ENCODE measurements at regions not wholly inside any gene's neighbourhood (a gene's known extent, or its start where the extent isn't known, plus 50 kb on each side); places are given as distances from the start of the nearest gene placed in this dataset.

DNA sequence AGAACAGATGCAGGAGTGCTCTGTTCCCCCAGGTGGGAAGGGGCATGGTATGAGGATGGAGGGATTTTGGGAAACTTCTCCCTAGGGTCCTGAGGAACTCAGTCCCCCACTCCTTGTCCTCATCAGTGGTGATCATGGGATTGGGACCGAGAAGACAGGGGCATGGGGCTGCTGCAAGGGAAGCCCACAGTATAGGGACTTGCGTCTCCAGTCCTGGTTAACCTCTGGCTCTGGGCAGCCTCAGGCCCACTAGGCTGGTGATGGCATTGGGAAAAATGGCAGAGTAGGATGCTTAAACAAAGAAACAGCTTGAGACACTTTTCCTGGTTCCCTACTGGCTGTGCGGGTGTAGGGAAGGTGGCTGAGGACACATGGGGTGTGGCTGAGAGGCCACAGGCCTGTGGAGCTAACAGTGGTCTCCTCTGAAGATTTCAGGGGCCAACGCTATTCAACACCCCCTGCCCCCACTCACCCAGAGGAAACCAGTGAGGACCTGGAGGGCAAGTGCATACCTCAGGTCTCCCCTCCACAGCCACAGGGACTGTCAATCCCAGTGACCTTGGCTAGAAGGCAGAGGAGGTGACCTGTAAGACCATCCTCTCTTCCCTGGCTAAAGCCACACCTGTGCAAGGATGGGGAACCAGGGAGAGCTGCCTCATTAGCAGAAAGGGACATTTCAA, 261.3 kb downstream of the CCSER2 start:
- BruUV-seq (replicated peaks), result no TSS peak
- no peaks in the 10 kb centered on the region for H4K20me1 ChIP-seq (ENCODE audit: insufficient read depth, low read length)
- H3K4ac ChIP-seq (ENCODE audit: low read depth, low read length), result no peak overlapping the region
- no peaks in the 10 kb centered on the region for H3K9me3 ChIP-seq (ENCODE audit: control insufficient read depth, insufficient read depth, low read length)
- no peaks in the 10 kb centered on the region for H3K27me3 ChIP-seq (ENCODE audit: control insufficient read depth, insufficient read depth, low read length)
- no peak overlapping the region for H3K56ac ChIP-seq (ENCODE audit: extremely low read depth, insufficient read depth, low read length)
- H2AFZ ChIP-seq (replicated peaks; ENCODE audit: low read length, poor library complexity), result no peak overlapping the region
- TF ChIP-seq, protein P1, sequence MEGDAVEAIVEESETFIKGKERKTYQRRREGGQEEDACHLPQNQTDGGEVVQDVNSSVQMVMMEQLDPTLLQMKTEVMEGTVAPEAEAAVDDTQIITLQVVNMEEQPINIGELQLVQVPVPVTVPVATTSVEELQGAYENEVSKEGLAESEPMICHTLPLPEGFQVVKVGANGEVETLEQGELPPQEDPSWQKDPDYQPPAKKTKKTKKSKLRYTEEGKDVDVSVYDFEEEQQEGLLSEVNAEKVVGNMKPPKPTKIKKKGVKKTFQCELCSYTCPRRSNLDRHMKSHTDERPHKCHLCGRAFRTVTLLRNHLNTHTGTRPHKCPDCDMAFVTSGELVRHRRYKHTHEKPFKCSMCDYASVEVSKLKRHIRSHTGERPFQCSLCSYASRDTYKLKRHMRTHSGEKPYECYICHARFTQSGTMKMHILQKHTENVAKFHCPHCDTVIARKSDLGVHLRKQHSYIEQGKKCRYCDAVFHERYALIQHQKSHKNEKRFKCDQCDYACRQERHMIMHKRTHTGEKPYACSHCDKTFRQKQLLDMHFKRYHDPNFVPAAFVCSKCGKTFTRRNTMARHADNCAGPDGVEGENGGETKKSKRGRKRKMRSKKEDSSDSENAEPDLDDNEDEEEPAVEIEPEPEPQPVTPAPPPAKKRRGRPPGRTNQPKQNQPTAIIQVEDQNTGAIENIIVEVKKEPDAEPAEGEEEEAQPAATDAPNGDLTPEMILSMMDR (conservative IDR thresholded peaks at IDR 0.05; ENCODE audit: low read depth, low read length), result no peak
- TF ChIP-seq, protein P2, sequence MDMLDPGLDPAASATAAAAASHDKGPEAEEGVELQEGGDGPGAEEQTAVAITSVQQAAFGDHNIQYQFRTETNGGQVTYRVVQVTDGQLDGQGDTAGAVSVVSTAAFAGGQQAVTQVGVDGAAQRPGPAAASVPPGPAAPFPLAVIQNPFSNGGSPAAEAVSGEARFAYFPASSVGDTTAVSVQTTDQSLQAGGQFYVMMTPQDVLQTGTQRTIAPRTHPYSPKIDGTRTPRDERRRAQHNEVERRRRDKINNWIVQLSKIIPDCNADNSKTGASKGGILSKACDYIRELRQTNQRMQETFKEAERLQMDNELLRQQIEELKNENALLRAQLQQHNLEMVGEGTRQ (IDR thresholded peaks at IDR 0.05; ENCODE audit: low read depth, low read length), result no peak
- TF ChIP-seq RCOR1 (IDR thresholded peaks at IDR 0.05; ENCODE audit: insufficient replicate concordance, low read length) (no peak), MAFK (IDR thresholded peaks at IDR 0.05; ENCODE audit: low read depth, low read length) (no peak), CHD1 (IDR thresholded peaks at IDR 0.05; ENCODE audit: low read depth, low read length) (no peak), NFE2L2 (IDR thresholded peaks at IDR 0.05; ENCODE audit: low read depth, low read length) (no peak), SMC3 (IDR thresholded peaks at IDR 0.05; ENCODE audit: low read depth, low read length) (no peak), MAZ (IDR thresholded peaks at IDR 0.05; ENCODE audit: borderline replicate concordance, low read depth, low read length) (no peak), POLR2A (IDR thresholded peaks at IDR 0.05; ENCODE audit: low read depth, low read length) (no peak)
- TF ChIP-seq, protein P3, sequence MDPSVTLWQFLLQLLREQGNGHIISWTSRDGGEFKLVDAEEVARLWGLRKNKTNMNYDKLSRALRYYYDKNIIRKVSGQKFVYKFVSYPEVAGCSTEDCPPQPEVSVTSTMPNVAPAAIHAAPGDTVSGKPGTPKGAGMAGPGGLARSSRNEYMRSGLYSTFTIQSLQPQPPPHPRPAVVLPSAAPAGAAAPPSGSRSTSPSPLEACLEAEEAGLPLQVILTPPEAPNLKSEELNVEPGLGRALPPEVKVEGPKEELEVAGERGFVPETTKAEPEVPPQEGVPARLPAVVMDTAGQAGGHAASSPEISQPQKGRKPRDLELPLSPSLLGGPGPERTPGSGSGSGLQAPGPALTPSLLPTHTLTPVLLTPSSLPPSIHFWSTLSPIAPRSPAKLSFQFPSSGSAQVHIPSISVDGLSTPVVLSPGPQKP (IDR thresholded peaks at IDR 0.05; ENCODE audit: borderline replicate concordance, low read depth, low read length), result no peak
- H3K9ac ChIP-seq (ENCODE audit: low read depth, low read length), result no peak overlapping the region
- no peak for ATAC-seq (ENCODE audit: low read depth)
- no peak overlapping the region for H2BK5ac ChIP-seq (ENCODE audit: low read depth, low read length, poor library complexity, severe bottlenecking)
- no peak overlapping the region for H3K4me2 ChIP-seq (ENCODE audit: low read depth, low read length)
- DNase-seq, result no peak
- H3K23ac ChIP-seq (ENCODE audit: low read depth, low read length), result no peak overlapping the region
- no peak overlapping the region for H3K14ac ChIP-seq (replicated peaks; ENCODE audit: low read depth, low read length)
- no peak overlapping the region for H3K27ac ChIP-seq (ENCODE audit: insufficient read depth, low read length)
- no peak overlapping the region for H2BK20ac ChIP-seq (ENCODE audit: low read depth, low read length)
- H4K5ac ChIP-seq (ENCODE audit: low read depth, low read length), result no peak overlapping the region
- H3K79me1 ChIP-seq (ENCODE audit: low read depth in 1 of 2, low read length in 2 of 2), result no peaks in the 10 kb centered on the region
- H3K36me3 ChIP-seq (ENCODE audit: control insufficient read depth, insufficient read depth, low read length), result no peaks in the 10 kb centered on the region
- no peak overlapping the region for H2BK15ac ChIP-seq (ENCODE audit: low read depth, low read length)
- POLR2A ChIA-PET (ENCODE audit: unreplicated experiment), result no interaction called here
- WGBS, 2 experiments (ENCODE audit: extremely low coverage in 2 of 2, insufficient read length in 1 of 2), result no CpG with 5 or more reads among the region's 4 CpGs
- H4K91ac ChIP-seq (ENCODE audit: insufficient read depth, low read depth, low read length), result no peak overlapping the region
- no peaks in the 10 kb centered on the region for H3K9me1 ChIP-seq (ENCODE audit: insufficient read depth, low read length)
- no peak overlapping the region for H3K18ac ChIP-seq (ENCODE audit: low read depth, low read length)
- no peak overlapping the region for H2AK5ac ChIP-seq (ENCODE audit: low read depth, low read length)
- no peak overlapping the region for H2AK9ac ChIP-seq (replicated peaks; ENCODE audit: low read depth, low read length, poor library complexity)
- dilution Hi-C loops (cut with HindIII; ENCODE audit: low sequenced_read_pairs, unreplicated experiment) (no loop called here), intact Hi-C loops (cut with micrococcal nuclease) (no loop called here), in situ Hi-C loops (cut with MboI; ENCODE audit: low sequenced_read_pairs) (no loop called here)
- CTCF ChIA-PET, result no interaction called here
- no peak overlapping the region for H3K4me3 ChIP-seq (ENCODE audit: insufficient read depth, low read depth, low read length)
- H2BK120ac ChIP-seq (ENCODE audit: low read depth, low read length), result no peak overlapping the region
- H3K4me1 ChIP-seq (ENCODE audit: control insufficient read depth, insufficient read depth, low read length), result no peaks in the 10 kb centered on the region
- H4K8ac ChIP-seq (ENCODE audit: low read depth in 2 of 2, low read length in 2 of 2), result no peak overlapping the region
